Thyroid gland (tissue), 4 donors: ENCODE measurements at regions not wholly inside any gene's neighbourhood (a gene's known extent, or its start where the extent isn't known, plus 50 kb on each side); places are given as distances from the start of the nearest gene placed in this dataset.

Experiments
- CTCF ChIP-seq, 6 experiments: fragments of 200-600 bp in 3 of 6; fragments of 450-650 bp in 3 of 6; sonication (generic) in 3 of 6; IDR thresholded peaks; one replicate each; pipeline ENCODE4 v1.5.1; 2016 to 2019; ENCODE audit warnings: antibody characterized with exemption in 6 of 6, mild to moderate bottlenecking in 2 of 6, inconsistent platforms in 1 of 6, moderate library complexity in 1 of 6
- POLR2A ChIP-seq, 2 donors: fragments of 450-650 bp; IDR thresholded peaks; one replicate each; pipeline ENCODE4 v1.6.1; 2017; ENCODE audit warnings: antibody characterized with exemption in 2 of 2, mild to moderate bottlenecking in 2 of 2, moderate library complexity in 1 of 2

GRCh38 chr15:35771746-35772442, 225.9 kb upstream of the DPH6 start:
- no peak for TF ChIP-seq CTCF (IDR thresholded peaks at IDR 0.05)
- TF ChIP-seq POLR2A (IDR thresholded peaks at IDR 0.05) = no peak
